ENCODE measurements at regions not wholly inside any gene's neighbourhood (a gene's known extent, or its start where the extent isn't known, plus 50 kb on each side); places are given as distances from the start of the nearest gene placed in this dataset.

DNA sequence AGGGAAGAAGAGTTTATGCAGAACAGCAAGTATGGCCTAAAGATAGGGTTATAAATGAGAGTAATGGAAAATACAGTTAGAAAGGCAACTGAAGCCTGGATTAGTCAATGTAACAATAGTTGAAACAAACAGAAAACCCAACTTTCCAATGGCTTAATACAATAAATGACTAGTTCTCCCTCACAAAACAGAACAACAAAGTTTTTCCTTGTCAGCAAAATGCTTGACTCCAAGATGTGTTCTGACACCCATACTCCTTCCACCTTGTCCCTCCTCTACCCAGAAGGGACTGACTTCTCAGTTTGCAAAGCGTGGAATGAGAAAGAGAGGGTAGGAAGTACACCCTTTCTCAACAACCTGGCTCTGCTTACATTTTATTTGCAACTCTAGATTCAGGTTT, 191.4 kb upstream of the OSR1 start:
- H3K4me3 ChIP-seq (ENCODE audit: low read depth, low read length): no peak overlapping the region
- DNase-seq (ENCODE audit: low read depth): no peak
- TF ChIP-seq, protein P1, sequence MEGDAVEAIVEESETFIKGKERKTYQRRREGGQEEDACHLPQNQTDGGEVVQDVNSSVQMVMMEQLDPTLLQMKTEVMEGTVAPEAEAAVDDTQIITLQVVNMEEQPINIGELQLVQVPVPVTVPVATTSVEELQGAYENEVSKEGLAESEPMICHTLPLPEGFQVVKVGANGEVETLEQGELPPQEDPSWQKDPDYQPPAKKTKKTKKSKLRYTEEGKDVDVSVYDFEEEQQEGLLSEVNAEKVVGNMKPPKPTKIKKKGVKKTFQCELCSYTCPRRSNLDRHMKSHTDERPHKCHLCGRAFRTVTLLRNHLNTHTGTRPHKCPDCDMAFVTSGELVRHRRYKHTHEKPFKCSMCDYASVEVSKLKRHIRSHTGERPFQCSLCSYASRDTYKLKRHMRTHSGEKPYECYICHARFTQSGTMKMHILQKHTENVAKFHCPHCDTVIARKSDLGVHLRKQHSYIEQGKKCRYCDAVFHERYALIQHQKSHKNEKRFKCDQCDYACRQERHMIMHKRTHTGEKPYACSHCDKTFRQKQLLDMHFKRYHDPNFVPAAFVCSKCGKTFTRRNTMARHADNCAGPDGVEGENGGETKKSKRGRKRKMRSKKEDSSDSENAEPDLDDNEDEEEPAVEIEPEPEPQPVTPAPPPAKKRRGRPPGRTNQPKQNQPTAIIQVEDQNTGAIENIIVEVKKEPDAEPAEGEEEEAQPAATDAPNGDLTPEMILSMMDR (IDR thresholded peaks at IDR 0.05; ENCODE audit: insufficient read depth, low read depth, low read length, missing control alignments): no peak

GRCh38 chr2:19548116-19548515, 189.7 kb upstream of the OSR1 start:
- no peak for DNase-seq (ENCODE audit: low read depth)
- TF ChIP-seq, protein P1 (IDR thresholded peaks at IDR 0.05; ENCODE audit: insufficient read depth, low read depth, low read length, missing control alignments): no peak
- H3K4me3 ChIP-seq (ENCODE audit: low read depth, low read length): no peak overlapping the region

DNA sequence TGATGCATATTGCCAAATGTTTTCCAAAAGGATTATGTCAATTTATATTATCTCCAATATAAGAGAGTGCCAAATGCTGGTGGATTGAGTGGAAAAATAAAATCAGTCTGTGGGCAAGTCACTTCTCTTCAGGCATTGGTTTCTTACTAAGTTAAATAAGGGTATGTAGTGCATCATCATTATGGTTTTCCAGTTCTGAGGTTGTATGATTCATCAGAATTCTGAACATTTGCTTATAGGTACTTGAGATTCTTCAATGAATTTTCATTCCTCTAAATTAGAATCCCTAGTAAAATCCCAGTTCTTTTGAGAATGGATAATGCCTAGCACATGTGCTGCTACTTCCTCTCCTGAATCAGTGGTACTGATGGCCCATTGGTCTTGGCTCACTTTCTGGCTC, 188.9 kb upstream of the OSR1 start:
- TF ChIP-seq, protein P1 (IDR thresholded peaks at IDR 0.05; ENCODE audit: insufficient read depth, low read depth, low read length, missing control alignments): no peak
- DNase-seq (ENCODE audit: low read depth): no peak
- H3K4me3 ChIP-seq (ENCODE audit: low read depth, low read length): no peak overlapping the region

GRCh38 chr2:19545507-19545906, 187.1 kb upstream of the OSR1 start:
- TF ChIP-seq, protein P1 (IDR thresholded peaks at IDR 0.05; ENCODE audit: insufficient read depth, low read depth, low read length, missing control alignments): peak; percentile 5
- no peak overlapping the region for H3K4me3 ChIP-seq (ENCODE audit: low read depth, low read length)
- peak; percentile 31 for DNase-seq (ENCODE audit: low read depth)

DNA sequence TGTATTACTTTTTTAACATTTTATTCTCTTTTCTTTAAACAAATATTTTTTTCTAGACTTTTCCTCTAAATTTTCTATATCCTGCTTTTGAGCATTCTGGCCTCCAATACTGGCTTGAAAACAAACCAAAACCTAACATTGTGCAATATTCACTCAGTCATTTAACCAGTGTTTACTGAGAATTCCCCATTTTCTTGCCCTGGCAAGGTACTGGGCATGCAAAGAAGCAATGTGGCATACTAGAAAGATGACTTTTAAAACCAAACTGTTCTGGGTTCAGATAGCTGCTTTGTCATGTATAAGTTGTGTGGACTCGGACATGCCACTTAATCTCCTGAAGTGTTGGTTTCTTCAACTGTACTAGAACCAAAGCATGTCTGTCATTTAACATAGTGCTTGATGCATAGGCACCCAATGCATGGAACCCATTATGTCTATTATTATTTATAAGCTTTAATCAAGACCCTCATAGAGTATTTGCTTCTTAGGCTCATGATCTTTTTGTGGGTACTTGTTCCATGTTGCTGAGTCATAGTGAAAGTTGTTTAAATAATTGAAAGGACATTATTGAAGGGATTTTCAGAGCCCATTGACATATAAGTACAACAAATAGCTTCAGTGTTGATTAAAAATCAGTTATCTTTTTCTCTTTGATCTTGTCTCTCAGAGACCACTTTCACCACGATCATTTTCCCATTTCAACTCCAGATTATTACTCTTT, 185.4 kb upstream of the OSR1 start:
- TF ChIP-seq, protein P1 (IDR thresholded peaks at IDR 0.05; ENCODE audit: insufficient read depth, low read depth, low read length, missing control alignments): no peak
- no peak for DNase-seq (ENCODE audit: low read depth)
- no peak overlapping the region for H3K4me3 ChIP-seq (ENCODE audit: low read depth, low read length)

- TF ChIP-seq, protein P1 (IDR thresholded peaks at IDR 0.05; ENCODE audit: insufficient read depth, low read depth, low read length, missing control alignments): no peak
These were observed 184.6 kb upstream of the OSR1 start for GRCh38 chr2:19542796-19543662.

More at GRCh38 chr2:19542796-19543662, 184.6 kb upstream of the OSR1 start:
- no peak overlapping the region for H3K4me3 ChIP-seq (ENCODE audit: low read depth, low read length)
- no peak for DNase-seq (ENCODE audit: low read depth)
